ENCODE measurements at regions not wholly inside any gene's neighbourhood (a gene's known extent, or its start where the extent isn't known, plus 50 kb on each side); places are given as distances from the start of the nearest gene placed in this dataset.

- TF ChIP-seq CTCF (conservative IDR thresholded peaks at IDR 0.05; ENCODE audit: low read depth, low read length) (no peak), EZH2phosphoT487 (IDR thresholded peaks at IDR 0.05; ENCODE audit: borderline replicate concordance, low read length) (no peak)
These were observed 289.8 kb downstream of the GLRX3 start for GRCh38 chr10:130425881-130426435.
